Omental fat pad (tissue), 3 donors: ENCODE measurements at regions not wholly inside any gene's neighbourhood (a gene's known extent, or its start where the extent isn't known, plus 50 kb on each side); places are given as distances from the start of the nearest gene placed in this dataset.

Experiments used
- ATAC-seq: fragments of 150-250 bp; one replicate; pipeline ENCODE4 v1.9.1; 2016; ENCODE audit warnings: mild to moderate bottlenecking, moderate library complexity; ENCODE audit not compliant: low FRiP score
- DNase-seq: peaks from one replicate; pipeline ENCODE4 v3.0.0-alpha.2; 2019; ENCODE audit warnings: low spot score
- CTCF ChIP-seq, 3 donors: fragments of 450-650 bp; IDR thresholded peaks; one replicate each; pipeline ENCODE4 v1.5.1; 2016 to 2017; ENCODE audit warnings: antibody characterized with exemption in 3 of 3, mild to moderate bottlenecking in 3 of 3, moderate library complexity in 2 of 3

GRCh38 chrX:97666890-97667289, 783.2 kb downstream of the RPA4 start:
- no peak for DNase-seq
- ATAC-seq: no peak
- TF ChIP-seq CTCF (IDR thresholded peaks at IDR 0.05): no peak

GRCh38 chrX:97668126-97668525, 784.4 kb downstream of the RPA4 start:
- ATAC-seq: no peak
- no peak for TF ChIP-seq CTCF (IDR thresholded peaks at IDR 0.05)

GRCh38 chrX:97672138-97672537, 788.4 kb downstream of the RPA4 start:
- TF ChIP-seq CTCF (IDR thresholded peaks at IDR 0.05): no peak
- ATAC-seq (no peak), DNase-seq (no peak)

More at GRCh38 chrX:97668126-97668525, 784.4 kb downstream of the RPA4 start:
- no peak for DNase-seq

GRCh38 chrX:97672608-97673007, 788.9 kb downstream of the RPA4 start:
- TF ChIP-seq CTCF (IDR thresholded peaks at IDR 0.05): no peak
- no peak for ATAC-seq
- no peak for DNase-seq

GRCh38 chrX:97673135-97673534, 789.4 kb downstream of the RPA4 start:
- no peak for ATAC-seq
- no peak for DNase-seq
- no peak for TF ChIP-seq CTCF (IDR thresholded peaks at IDR 0.05)

- no peak for TF ChIP-seq CTCF (IDR thresholded peaks at IDR 0.05)
These were observed 799.5 kb downstream of the RPA4 start for GRCh38 chrX:97682991-97683840.

GRCh38 chrX:97685753-97686152, 802.0 kb downstream of the RPA4 start:
- ATAC-seq: no peak
- TF ChIP-seq CTCF (IDR thresholded peaks at IDR 0.05): no peak
- no peak for DNase-seq

More at GRCh38 chrX:97682991-97683840, 799.5 kb downstream of the RPA4 start:
- ATAC-seq (no peak), DNase-seq (no peak)
